Heart left ventricle (tissue), 13 donors: ENCODE measurements at regions not wholly inside any gene's neighbourhood (a gene's known extent, or its start where the extent isn't known, plus 50 kb on each side); places are given as distances from the start of the nearest gene placed in this dataset.

ENCODE experiments used
- POLR2A ChIP-seq, 2 donors: fragments of 450-650 bp; IDR thresholded peaks; one replicate each; pipeline ENCODE4 v1.6.1; 2017; ENCODE audit warnings: antibody characterized with exemption in 2 of 2, mild to moderate bottlenecking in 2 of 2, moderate library complexity in 2 of 2
- TF ChIP-seq, protein P1 (sequence below), 12 donors: fragments of 200-600 bp; sonication (generic) in 4 of 12; IDR thresholded peaks; one replicate each; pipeline versions ENCODE4 v1.5.0 to v1.8.0; 2018 to 2022; ENCODE audit warnings: antibody characterized with exemption in 12 of 12, mild to moderate bottlenecking in 5 of 12
- donor health status: ischemic (EF 13 %, LVEDD 7.1; RV severe dilation, severe dysfunction).
- donor health status: DM: no; HTN: yes; CAD: no.
- donor health status: DM: no; HTN: no; CAD: no.
- donor health status: ischemic (EF 25% LVEDD 6.9; RV normal size, moderate dysfunction).
- donor health status: ischemic (EF 25% LVEDD 5.7; RV mildly dilated, moderate dysfunction).
- donor health status: ischemic (EF 35%, LVEDD 5.7; RV mildly dilated, moderate dysfunction).
- donor health status: nonischemic (EF 11% LVEDD 7.7; RV severe dilation, severe dysfunction).
- donor health status: DM: yes; HTN: yes; CAD: no.
- donor health status: PGD.
- donor health status: ischemic (EF 29% LVEDD 5.4; RV normal size, mild dysfunction).
- donor health status: nonischemic (EF 23%, LVEDD 6.1; RV moderate dilation, normal function).

DNA sequence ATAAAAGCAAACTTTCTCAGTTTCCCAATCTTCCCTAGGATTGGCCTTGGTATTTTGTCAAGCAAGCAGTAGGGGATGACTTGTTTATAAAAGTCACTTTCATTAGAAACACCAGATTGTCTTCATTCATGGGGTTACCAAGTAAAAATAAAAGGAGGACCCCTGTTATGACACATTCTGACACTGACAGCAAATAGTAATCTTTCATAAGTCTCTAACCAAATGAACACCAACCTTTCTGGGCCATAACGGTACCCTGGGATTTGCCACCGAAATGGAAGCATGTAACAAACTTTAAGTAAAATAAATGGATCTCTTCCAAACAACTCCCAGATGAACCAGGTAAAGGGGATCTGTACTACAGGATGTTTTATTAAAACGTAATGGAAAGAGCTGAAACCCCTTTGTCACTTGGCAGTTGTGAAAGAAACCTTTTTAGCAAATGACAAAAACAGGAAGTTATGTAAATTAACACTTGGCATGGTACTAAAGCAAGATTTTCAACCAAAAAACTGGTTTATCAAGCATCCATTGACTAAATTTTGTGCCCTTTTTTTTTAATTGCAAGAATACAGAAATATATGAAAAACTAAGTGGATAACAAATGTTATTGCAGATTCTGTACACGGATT, 335.6 kb downstream of the RBM26 start:
- TF ChIP-seq, protein P1, sequence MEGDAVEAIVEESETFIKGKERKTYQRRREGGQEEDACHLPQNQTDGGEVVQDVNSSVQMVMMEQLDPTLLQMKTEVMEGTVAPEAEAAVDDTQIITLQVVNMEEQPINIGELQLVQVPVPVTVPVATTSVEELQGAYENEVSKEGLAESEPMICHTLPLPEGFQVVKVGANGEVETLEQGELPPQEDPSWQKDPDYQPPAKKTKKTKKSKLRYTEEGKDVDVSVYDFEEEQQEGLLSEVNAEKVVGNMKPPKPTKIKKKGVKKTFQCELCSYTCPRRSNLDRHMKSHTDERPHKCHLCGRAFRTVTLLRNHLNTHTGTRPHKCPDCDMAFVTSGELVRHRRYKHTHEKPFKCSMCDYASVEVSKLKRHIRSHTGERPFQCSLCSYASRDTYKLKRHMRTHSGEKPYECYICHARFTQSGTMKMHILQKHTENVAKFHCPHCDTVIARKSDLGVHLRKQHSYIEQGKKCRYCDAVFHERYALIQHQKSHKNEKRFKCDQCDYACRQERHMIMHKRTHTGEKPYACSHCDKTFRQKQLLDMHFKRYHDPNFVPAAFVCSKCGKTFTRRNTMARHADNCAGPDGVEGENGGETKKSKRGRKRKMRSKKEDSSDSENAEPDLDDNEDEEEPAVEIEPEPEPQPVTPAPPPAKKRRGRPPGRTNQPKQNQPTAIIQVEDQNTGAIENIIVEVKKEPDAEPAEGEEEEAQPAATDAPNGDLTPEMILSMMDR (IDR thresholded peaks at IDR 0.05): no peak
- TF ChIP-seq POLR2A (IDR thresholded peaks at IDR 0.05): no peak
